Right lobe of liver (tissue), 6 donors: ENCODE measurements at regions not wholly inside any gene's neighbourhood (a gene's known extent, or its start where the extent isn't known, plus 50 kb on each side); places are given as distances from the start of the nearest gene placed in this dataset.

Experiments
- ATAC-seq, 4 donors: fragments of 200-7000 bp; cut with Tn5 transposase; one replicate each; pipeline ENCODE4 v1.9.1; 2020; ENCODE audit warnings: mild to moderate bottlenecking in 4 of 4, moderate library complexity in 4 of 4
- DNase-seq, 3 donors: peaks; one replicate each; pipeline ENCODE4 v3.0.0-alpha.2; 2020
- H3K27ac ChIP-seq, 3 donors: fragments of 200-600 bp; one replicate each; pipeline ENCODE4 v1.8.0; 2022
- H3K27me3 ChIP-seq, 2 donors: fragments of 200-600 bp; one replicate each; pipeline ENCODE4 v1.8.0; 2022
- H3K36me3 ChIP-seq, 4 donors: fragments of 200-600 bp; sonication (generic) in 1 of 4; one replicate each; pipeline versions ENCODE4 v1.5.1 to v1.8.0; 2017 to 2022; ENCODE audit warnings: control low read depth in 1 of 4
- H3K4me1 ChIP-seq, 4 donors: fragments of 200-600 bp; sonication (generic) in 1 of 4; one replicate each; pipeline versions ENCODE4 v1.5.1 to v1.8.0; 2017 to 2022; ENCODE audit warnings: control low read depth in 1 of 4
- H3K4me3 ChIP-seq, 3 donors: fragments of 200-600 bp; one replicate each; pipeline ENCODE4 v1.8.0; 2022
- H3K9me3 ChIP-seq, 4 donors: fragments of 200-600 bp; sonication (generic) in 1 of 4; one replicate each; pipeline versions ENCODE4 v1.5.1 to v1.8.0; 2017 to 2022; ENCODE audit warnings: control low read depth in 1 of 4
- CTCF ChIP-seq, 4 donors: fragments of 200-600 bp in 3 of 4; fragments of 450-650 bp in 1 of 4; IDR thresholded peaks; one replicate each; pipeline versions ENCODE4 v1.5.1 to v1.8.0; 2016 to 2022; ENCODE audit warnings: antibody characterized with exemption in 4 of 4, mild to moderate bottlenecking in 2 of 4
- POLR2A ChIP-seq: fragments of 450-650 bp; IDR thresholded peaks from one replicate; pipeline ENCODE4 v1.6.1; 2017; ENCODE audit warnings: antibody characterized with exemption, mild to moderate bottlenecking
- WGBS: methylation state at CpG from one replicate; pipeline ENCODE4 v1.1.6; 2018; ENCODE audit warnings: low coverage, low lambda C conversion rate; ENCODE audit not compliant: insufficient coverage; ENCODE audit errors: missing lambda C conversion rate; 5-methylcytosine and 5-hydroxymethylcytosine counted together
- intact Hi-C, 2 donors: fragments of 100-400 bp; cut with DNase I; formaldehyde crosslinking; loops; one replicate each; pipeline versions ENCODE4 v1.11.2 to v1.14.1; 2022
- donor health status: DM: no; HTN: yes; CAD: no.
- donor health status: DM: no; HTN: no; CAD: no.
- donor health status: DM: no; HTN: no; CAD: no.
- donor health status: DM: no; HTN: yes; CAD: no.
- donor health status: DM: no; HTN: yes; CAD: no.

DNA sequence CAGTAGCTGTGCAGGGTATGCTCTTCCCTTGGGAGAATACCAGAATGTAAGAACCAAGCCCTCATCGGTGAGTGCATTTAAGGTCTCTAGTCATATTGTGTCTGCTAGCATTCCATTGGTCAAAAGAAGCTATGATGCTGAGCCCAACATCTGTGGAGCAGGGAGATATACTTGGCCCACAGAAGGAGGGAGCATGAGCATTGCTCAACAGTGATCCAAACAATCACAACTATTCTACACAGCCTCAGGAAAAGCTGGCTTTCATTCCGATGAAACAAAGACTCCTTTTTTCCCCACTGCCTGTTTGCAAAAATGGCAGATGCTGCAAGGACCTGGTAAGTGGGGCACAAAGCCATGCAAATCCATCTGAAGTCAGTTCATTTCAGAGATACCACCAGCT lies 80.6 kb upstream of the DHX15 start:
- WGBS = 82% methylated on average over 1 of the region's 2 CpGs
- Histone ChIP-seq H3K4me1 (no peaks in the 10 kb centered on the region), H3K27ac (no peak overlapping the region), H3K4me3 (no peak overlapping the region), H3K27me3 (no peaks in the 10 kb centered on the region), H3K36me3 (no peaks in the 10 kb centered on the region), H3K9me3 (no peaks in the 10 kb centered on the region)
- intact Hi-C loops = no loop called here
- no peak for TF ChIP-seq POLR2A
- ATAC-seq (no peak), DNase-seq (no peak)

GRCh38 chr4:24666316-24666715 lies 82.0 kb upstream of the DHX15 start:
- no peak overlapping the region for H3K4me3 ChIP-seq
- intact Hi-C loops = no loop called here
- H3K4me1 ChIP-seq = no peaks in the 10 kb centered on the region
- no peaks in the 10 kb centered on the region for H3K9me3 ChIP-seq
- TF ChIP-seq CTCF (IDR thresholded peaks at IDR 0.05) = no peak
- no peak for TF ChIP-seq POLR2A
- H3K27ac ChIP-seq = no peak overlapping the region
- H3K36me3 ChIP-seq = no peaks in the 10 kb centered on the region
- no peaks in the 10 kb centered on the region for H3K27me3 ChIP-seq
- ATAC-seq = no peak
- no peak for DNase-seq
- WGBS = 61% methylated on average over 2 of the region's 3 CpGs

GRCh38 chr4:24666816-24667477 lies 82.6 kb upstream of the DHX15 start:
- Histone ChIP-seq H3K4me1 (no peaks in the 10 kb centered on the region), H3K9me3 (no peaks in the 10 kb centered on the region), H3K36me3 (no peaks in the 10 kb centered on the region), H3K27me3 (no peaks in the 10 kb centered on the region), H3K27ac (no peak overlapping the region), H3K4me3 (no peak overlapping the region)
- ATAC-seq = no peak
- intact Hi-C loops = no loop called here
- no peak for DNase-seq
- 55% methylated on average over 5 of the region's 5 CpGs for WGBS
- no peak for TF ChIP-seq POLR2A
- TF ChIP-seq CTCF (IDR thresholded peaks at IDR 0.05) = no peak

GRCh38 chr4:24668956-24669355 lies 84.6 kb upstream of the DHX15 start:
- WGBS = 77% methylated on average over 10 of the region's 10 CpGs
- no peak for DNase-seq
- no peaks in the 10 kb centered on the region for H3K27me3 ChIP-seq
- intact Hi-C loops = no loop called here
- no peaks in the 10 kb centered on the region for H3K4me1 ChIP-seq
- no peak for ATAC-seq
- H3K4me3 ChIP-seq = no peak overlapping the region
- H3K9me3 ChIP-seq = no peaks in the 10 kb centered on the region
- no peaks in the 10 kb centered on the region for H3K36me3 ChIP-seq
- no peak for TF ChIP-seq POLR2A
- no peak for TF ChIP-seq CTCF (IDR thresholded peaks at IDR 0.05)
- no peak overlapping the region for H3K27ac ChIP-seq

DNA sequence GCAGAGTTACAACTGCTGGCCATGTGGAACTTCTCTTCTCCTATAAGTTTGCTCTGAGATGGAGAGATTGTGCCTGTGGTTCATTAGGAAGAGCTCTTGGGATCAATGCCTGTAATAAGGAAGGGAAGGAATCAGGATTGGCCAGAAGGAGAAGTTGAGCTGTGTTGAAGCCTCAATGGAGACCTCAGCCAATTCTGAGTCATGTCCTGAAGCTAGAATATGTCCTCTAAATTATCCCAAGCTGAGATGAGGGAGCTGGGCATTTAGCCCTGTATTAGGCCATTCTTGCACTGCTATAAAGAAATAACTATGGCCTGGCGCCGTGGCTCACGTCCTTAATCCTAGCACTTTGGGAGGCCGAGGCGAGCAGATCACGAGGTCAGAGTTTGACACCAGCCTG lies 85.4 kb upstream of the DHX15 start:
- ATAC-seq = no peak
- Histone ChIP-seq H3K4me3 (no peak overlapping the region), H3K27me3 (no peaks in the 10 kb centered on the region), H3K4me1 (no peaks in the 10 kb centered on the region), H3K9me3 (no peaks in the 10 kb centered on the region), H3K36me3 (no peaks in the 10 kb centered on the region), H3K27ac (no peak overlapping the region)
- intact Hi-C loops = loop anchor here in 1 of 2 donors (10.0 kb wide), 1 partner anchor 175 kb away; no protein-coding TSS in a partner anchor
- TF ChIP-seq POLR2A (no peak), CTCF (IDR thresholded peaks at IDR 0.05) (no peak)
- 91% methylated on average over 6 of the region's 6 CpGs for WGBS
- no peak for DNase-seq
